HCT116 (cell line): ENCODE measurements at regions not wholly inside any gene's neighbourhood (a gene's known extent, or its start where the extent isn't known, plus 50 kb on each side); places are given as distances from the start of the nearest gene placed in this dataset.

Source experiments
- ATF3 ChIP-seq: IDR thresholded peaks from 2 replicates; pipeline ENCODE4 v1.6.1; 2012
- CTCF ChIP-seq, 3 experiments: fragments of 200-600 bp in 1 of 3; sonication (generic) in 1 of 3; IDR thresholded peaks in 2 of 3; conservative IDR thresholded peaks in 1 of 3; 2 replicates each; pipeline ENCODE4 v1.5.1; 2012 to 2017; ENCODE audit warnings: low read depth in 2 of 3, low read length in 2 of 3, antibody characterized with exemption in 1 of 3, borderline replicate concordance in 1 of 3, control low read depth in 1 of 3, mild to moderate bottlenecking in 1 of 3, mixed read lengths in 1 of 3, mixed run types in 1 of 3, moderate library complexity in 1 of 3; ENCODE audit not compliant: insufficient read depth in 1 of 3
- EGR1 ChIP-seq: IDR thresholded peaks from 2 replicates; pipeline ENCODE4 v1.6.1; 2012; ENCODE audit warnings: low read depth
- EZH2 ChIP-seq: fragments of 200-600 bp; sonication (generic); IDR thresholded peaks from 2 replicates; pipeline ENCODE4 v1.6.1; 2017; ENCODE audit warnings: antibody characterized with exemption, mixed run types
- MAX ChIP-seq: IDR thresholded peaks from 2 replicates; pipeline ENCODE4 v1.6.1; 2012
- POLR2A ChIP-seq: IDR thresholded peaks from 2 replicates; pipeline ENCODE4 v1.7.0; 2011; ENCODE audit warnings: borderline replicate concordance; ENCODE audit not compliant: insufficient read depth, insufficient read length; ENCODE audit errors: extremely low read depth
- POLR2AphosphoS5 ChIP-seq: IDR thresholded peaks from 2 replicates; pipeline ENCODE4 v1.6.1; 2011; ENCODE audit warnings: mild to moderate bottlenecking, low read depth, low read length, moderate library complexity
- RAD21 ChIP-seq: IDR thresholded peaks from 2 replicates; pipeline ENCODE4 v1.6.1; 2012; ENCODE audit warnings: low read depth, mild to moderate bottlenecking
- REST ChIP-seq: IDR thresholded peaks from 2 replicates; pipeline ENCODE4 v1.6.1; 2012; ENCODE audit warnings: low read depth

- TF ChIP-seq EZH2 (no peak), REST (no peak), POLR2AphosphoS5 (no peak), RAD21 (no peak), MAX (no peak), EGR1 (no peak), CTCF (IDR thresholded peaks at IDR 0.05 in 2 of 3, conservative IDR thresholded peaks at IDR 0.05 in 1 of 3; ENCODE audit: borderline replicate concordance in 1 of 3, insufficient read depth in 1 of 3, low read depth in 2 of 3, low read length in 2 of 3) (no peak), POLR2A (no peak), ATF3 (no peak)
These were observed 61.4 kb upstream of the ADRA1B start for GRCh38 chr5:159854916-159855315.
